ENCODE measurements at regions not wholly inside any gene's neighbourhood (a gene's known extent, or its start where the extent isn't known, plus 50 kb on each side); places are given as distances from the start of the nearest gene placed in this dataset.
A peak's percentile ranks its signal among the peaks of the same experiment; 100 is the strongest.
"Not testable (repeated sequence)": the region's sequence is repeated elsewhere in the genome, so short reads cannot be mapped to it uniquely, and the experiment has no call there.

DNA sequence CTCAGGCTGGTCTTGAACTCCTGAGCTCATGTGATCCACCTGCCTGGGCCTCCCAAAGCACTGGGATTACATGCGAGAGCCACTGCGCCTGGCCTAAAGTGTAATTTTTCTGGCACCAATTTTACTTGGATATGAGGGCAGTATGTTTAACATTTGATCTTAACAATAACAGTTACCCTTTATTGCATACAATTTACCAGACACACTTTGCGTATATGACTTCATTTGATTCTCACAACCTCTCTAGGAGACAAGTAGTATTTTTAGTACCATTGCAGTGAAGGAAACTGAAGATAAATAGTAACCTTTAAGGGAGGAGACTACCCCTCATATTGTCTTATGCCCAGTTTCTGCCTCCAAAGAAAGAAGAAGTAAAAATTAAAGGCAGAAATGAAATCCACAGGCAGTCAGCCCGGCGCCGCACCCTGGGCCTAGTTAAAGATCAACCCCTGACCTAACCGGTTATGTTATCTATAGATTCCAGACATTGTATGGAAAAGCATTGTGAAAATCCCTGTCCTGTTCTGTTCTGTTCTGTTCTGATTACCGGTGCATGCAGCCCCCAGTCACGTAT, 54.0 kb downstream of the CYP26A1 start:
- peaks cover 28% of the 10 kb centered on the region for H3K4me1 ChIP-seq (ENCODE audit: insufficient read depth, low read length, poor library complexity, severe bottlenecking)
- not testable (repeated sequence) for H4K20me1 ChIP-seq (ENCODE audit: insufficient read depth, low read length, poor library complexity, severe bottlenecking); H3K4me3 ChIP-seq (ENCODE audit: low read length, poor library complexity, severe bottlenecking); H3F3A ChIP-seq (ENCODE audit: low read depth); H3K9me2 ChIP-seq (replicated peaks; ENCODE audit: low read depth, low read length); H3K36me3 ChIP-seq (ENCODE audit: insufficient read depth, low read length); H2AFZ ChIP-seq (ENCODE audit: low read length); H3K27me3 ChIP-seq (ENCODE audit: insufficient read depth, low read length, poor library complexity, severe bottlenecking); H3K79me2 ChIP-seq (ENCODE audit: insufficient read depth, low read length); H3K4me2 ChIP-seq (ENCODE audit: low read depth, low read length, poor library complexity, severe bottlenecking); H3K9ac ChIP-seq (ENCODE audit: low read depth, low read length, poor library complexity, severe bottlenecking)
- H3K9me3 ChIP-seq (ENCODE audit: insufficient read depth, low read depth, low read length), result peaks cover 11% of the 10 kb centered on the region; the same call in 1 of the 2 replicates

DNA sequence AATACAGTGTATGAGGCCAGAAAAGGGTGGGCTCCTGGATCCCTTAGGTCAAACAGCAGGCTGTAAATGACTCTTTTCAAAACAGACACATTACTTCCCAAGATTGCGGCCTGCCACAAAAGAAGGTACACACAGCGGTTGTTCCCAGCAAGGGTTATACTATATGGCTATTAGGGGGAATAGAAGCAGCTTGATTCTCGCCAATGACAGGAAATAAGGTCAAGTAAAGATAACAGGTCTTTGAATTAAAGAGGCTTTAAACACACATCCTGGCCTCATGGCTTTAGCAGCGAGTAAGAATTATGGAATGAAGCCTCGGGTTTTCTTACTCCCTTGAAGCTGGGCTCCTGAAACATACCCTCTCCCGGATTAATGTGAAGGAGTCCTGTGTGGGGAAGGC, 58.3 kb downstream of the CYP26A1 start:
- Histone ChIP-seq H3K9me3 (ENCODE audit: insufficient read depth, low read depth, low read length) (no peaks in the 10 kb centered on the region), H3K4me1 (ENCODE audit: insufficient read depth, low read length, poor library complexity, severe bottlenecking) (peaks cover 15% of the 10 kb centered on the region), H3K27me3 (ENCODE audit: insufficient read depth, low read length, poor library complexity, severe bottlenecking) (no peaks in the 10 kb centered on the region), H3K4me2 (ENCODE audit: low read depth, low read length, poor library complexity, severe bottlenecking) (peak overlapping the region; percentile 31), H3K36me3 (ENCODE audit: insufficient read depth, low read length) (no peaks in the 10 kb centered on the region), H3K9ac (ENCODE audit: low read depth, low read length, poor library complexity, severe bottlenecking) (no peak overlapping the region), H4K20me1 (ENCODE audit: insufficient read depth, low read length, poor library complexity, severe bottlenecking) (no peaks in the 10 kb centered on the region), H2AFZ (ENCODE audit: low read length) (no peak overlapping the region), H3K9me2 (replicated peaks; ENCODE audit: low read depth, low read length) (no peaks in the 10 kb centered on the region), H3K79me2 (ENCODE audit: insufficient read depth, low read length) (no peaks in the 10 kb centered on the region), H3F3A (ENCODE audit: low read depth) (no peaks in the 10 kb centered on the region), H3K4me3 (ENCODE audit: low read length, poor library complexity, severe bottlenecking) (no peak overlapping the region)
- TF ChIP-seq, protein P1, sequence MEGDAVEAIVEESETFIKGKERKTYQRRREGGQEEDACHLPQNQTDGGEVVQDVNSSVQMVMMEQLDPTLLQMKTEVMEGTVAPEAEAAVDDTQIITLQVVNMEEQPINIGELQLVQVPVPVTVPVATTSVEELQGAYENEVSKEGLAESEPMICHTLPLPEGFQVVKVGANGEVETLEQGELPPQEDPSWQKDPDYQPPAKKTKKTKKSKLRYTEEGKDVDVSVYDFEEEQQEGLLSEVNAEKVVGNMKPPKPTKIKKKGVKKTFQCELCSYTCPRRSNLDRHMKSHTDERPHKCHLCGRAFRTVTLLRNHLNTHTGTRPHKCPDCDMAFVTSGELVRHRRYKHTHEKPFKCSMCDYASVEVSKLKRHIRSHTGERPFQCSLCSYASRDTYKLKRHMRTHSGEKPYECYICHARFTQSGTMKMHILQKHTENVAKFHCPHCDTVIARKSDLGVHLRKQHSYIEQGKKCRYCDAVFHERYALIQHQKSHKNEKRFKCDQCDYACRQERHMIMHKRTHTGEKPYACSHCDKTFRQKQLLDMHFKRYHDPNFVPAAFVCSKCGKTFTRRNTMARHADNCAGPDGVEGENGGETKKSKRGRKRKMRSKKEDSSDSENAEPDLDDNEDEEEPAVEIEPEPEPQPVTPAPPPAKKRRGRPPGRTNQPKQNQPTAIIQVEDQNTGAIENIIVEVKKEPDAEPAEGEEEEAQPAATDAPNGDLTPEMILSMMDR (conservative IDR thresholded peaks at IDR 0.05; ENCODE audit: low read length), result no peak
- TF ChIP-seq EZH2phosphoT487 (IDR thresholded peaks at IDR 0.05; ENCODE audit: borderline replicate concordance), result no peak

DNA sequence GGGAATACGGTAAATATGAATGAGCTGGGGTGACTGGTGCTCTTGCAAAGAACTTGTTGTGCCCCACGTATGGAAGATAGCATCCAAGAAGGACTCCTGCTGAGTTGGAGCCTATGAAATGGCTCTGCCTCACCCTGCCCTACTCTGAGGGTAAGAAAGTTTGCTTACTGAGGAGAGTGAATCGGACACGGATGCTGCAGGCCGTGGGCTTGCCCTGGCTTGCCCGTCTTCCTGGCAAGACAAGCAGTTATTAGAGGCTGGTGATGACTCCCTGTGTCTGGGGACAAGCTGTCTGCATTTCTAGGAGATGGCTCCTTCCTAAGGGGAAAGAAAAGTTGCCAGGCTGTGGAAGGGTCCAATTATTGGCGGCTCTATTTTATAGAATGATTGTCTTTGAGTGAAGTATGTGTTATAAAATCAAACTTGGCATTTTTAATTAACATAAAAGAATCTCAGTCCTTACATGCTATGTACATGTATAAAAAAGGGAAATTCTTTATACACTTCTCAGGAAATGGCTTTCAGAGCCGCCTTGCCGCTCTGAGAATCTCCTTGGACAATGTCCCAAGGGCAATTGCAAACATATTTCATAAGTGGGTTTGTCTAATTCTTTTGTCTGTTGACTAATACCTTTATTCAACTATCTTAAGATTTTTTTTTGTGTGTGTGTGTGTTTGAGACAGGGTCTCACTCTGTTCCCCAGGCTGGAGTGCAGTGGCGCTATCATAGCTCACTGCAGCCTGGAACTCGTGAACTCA, 64.6 kb downstream of the CYP26A1 start:
- TF ChIP-seq, protein P1 (conservative IDR thresholded peaks at IDR 0.05; ENCODE audit: low read length), result no peak
- TF ChIP-seq EZH2phosphoT487 (IDR thresholded peaks at IDR 0.05; ENCODE audit: borderline replicate concordance), result no peak

More for the DNA sequence above, 64.6 kb downstream of the CYP26A1 start:
- Histone ChIP-seq H3K36me3 (ENCODE audit: insufficient read depth, low read length) (no peaks in the 10 kb centered on the region), H3K9me3 (ENCODE audit: insufficient read depth, low read depth, low read length) (no peaks in the 10 kb centered on the region), H3K4me1 (ENCODE audit: insufficient read depth, low read length, poor library complexity, severe bottlenecking) (no peaks in the 10 kb centered on the region), H3F3A (ENCODE audit: low read depth) (no peaks in the 10 kb centered on the region), H2AFZ (ENCODE audit: low read length) (no peak overlapping the region), H3K9ac (ENCODE audit: low read depth, low read length, poor library complexity, severe bottlenecking) (no peak overlapping the region), H3K4me2 (ENCODE audit: low read depth, low read length, poor library complexity, severe bottlenecking) (no peak overlapping the region), H3K4me3 (ENCODE audit: low read length, poor library complexity, severe bottlenecking) (no peak overlapping the region), H3K79me2 (ENCODE audit: insufficient read depth, low read length) (no peaks in the 10 kb centered on the region), H3K27me3 (ENCODE audit: insufficient read depth, low read length, poor library complexity, severe bottlenecking) (no peaks in the 10 kb centered on the region), H4K20me1 (ENCODE audit: insufficient read depth, low read length, poor library complexity, severe bottlenecking) (no peaks in the 10 kb centered on the region), H3K9me2 (replicated peaks; ENCODE audit: low read depth, low read length) (no peaks in the 10 kb centered on the region)
